ENCODE measurements at regions not wholly inside any gene's neighbourhood (a gene's known extent, or its start where the extent isn't known, plus 50 kb on each side); places are given as distances from the start of the nearest gene placed in this dataset.

DNA sequence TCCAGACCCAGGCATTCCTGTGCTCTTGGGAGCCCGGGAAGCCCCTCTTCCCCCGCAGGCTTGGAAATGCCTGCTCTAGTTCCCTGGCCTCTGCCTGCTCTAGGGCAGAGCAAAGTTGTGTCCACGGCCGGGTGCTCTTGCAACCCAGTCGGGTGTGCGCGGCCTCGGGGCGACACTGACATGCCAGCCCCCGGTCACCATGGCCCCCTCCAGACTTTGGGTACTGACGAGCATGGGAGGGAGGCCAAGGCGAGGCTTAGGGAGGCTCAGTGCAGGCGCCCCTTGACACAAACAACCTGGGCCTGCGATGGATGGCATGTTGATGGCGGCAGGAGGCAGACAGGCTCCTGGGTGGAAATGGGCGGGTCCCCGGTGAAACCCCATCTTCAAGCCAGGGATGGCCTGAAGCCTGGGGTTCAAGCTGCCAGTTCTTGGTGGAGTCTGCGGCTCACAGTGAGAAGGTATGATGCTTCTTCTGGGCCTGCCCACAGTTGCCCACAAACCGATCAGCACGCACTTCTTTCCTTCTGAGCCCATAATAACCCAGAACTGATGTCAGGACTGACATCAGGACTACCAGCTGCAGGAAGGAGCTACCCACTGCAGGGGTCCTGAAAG, 689.9 kb downstream of the DSC3 start:
- no peak for TF ChIP-seq POLR2AphosphoS5 (IDR thresholded peaks at IDR 0.05; ENCODE audit: low read depth, low read length)
- TF ChIP-seq, protein P1, sequence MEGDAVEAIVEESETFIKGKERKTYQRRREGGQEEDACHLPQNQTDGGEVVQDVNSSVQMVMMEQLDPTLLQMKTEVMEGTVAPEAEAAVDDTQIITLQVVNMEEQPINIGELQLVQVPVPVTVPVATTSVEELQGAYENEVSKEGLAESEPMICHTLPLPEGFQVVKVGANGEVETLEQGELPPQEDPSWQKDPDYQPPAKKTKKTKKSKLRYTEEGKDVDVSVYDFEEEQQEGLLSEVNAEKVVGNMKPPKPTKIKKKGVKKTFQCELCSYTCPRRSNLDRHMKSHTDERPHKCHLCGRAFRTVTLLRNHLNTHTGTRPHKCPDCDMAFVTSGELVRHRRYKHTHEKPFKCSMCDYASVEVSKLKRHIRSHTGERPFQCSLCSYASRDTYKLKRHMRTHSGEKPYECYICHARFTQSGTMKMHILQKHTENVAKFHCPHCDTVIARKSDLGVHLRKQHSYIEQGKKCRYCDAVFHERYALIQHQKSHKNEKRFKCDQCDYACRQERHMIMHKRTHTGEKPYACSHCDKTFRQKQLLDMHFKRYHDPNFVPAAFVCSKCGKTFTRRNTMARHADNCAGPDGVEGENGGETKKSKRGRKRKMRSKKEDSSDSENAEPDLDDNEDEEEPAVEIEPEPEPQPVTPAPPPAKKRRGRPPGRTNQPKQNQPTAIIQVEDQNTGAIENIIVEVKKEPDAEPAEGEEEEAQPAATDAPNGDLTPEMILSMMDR (IDR thresholded peaks at IDR 0.05): no peak

Data from Panc1 (cell line).